Hematopoietic multipotent progenitor cell treated with erythropoietin and hydrocortisone succinate and interleukin-3 and kit ligand, for 6 days (in vitro differentiated cells): ENCODE measurements at regions not wholly inside any gene's neighbourhood (a gene's known extent, or its start where the extent isn't known, plus 50 kb on each side); places are given as distances from the start of the nearest gene placed in this dataset.
A peak's percentile ranks its signal among the peaks of the same experiment; 100 is the strongest.

Experiments
- DNase-seq: peaks from one replicate; pipeline ENCODE4 v3.0.0-alpha.2; 2015

- no peak for DNase-seq
Measured at GRCh38 chr1:216794586-216794985, 71.4 kb upstream of the ESRRG start.

DNA sequence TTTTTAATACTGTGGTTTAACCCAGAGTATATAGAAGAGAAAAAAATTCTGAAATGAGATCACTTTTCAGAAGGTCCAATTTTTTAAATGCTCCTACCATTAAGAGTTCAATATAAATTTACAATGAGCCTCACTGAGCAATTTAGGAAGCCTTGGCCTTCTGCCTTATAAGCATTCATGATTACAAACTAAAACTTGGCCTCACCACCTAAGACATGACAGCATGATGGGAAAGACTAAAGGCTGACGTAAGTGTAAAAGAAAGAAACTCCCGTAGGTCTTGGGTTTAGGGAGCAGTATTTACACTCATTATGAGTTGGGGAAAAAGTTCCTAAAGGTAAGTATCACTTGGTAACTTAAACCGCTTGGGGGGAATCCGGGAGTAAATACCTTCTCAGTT is 70.7 kb upstream of the ESRRG start:
- DNase-seq = no peak

- DNase-seq = no peak
Measured at GRCh38 chr1:216793303-216793702, 70.1 kb upstream of the ESRRG start.

- DNase-seq = no peak
Measured at GRCh38 chr1:216788671-216789070, 65.4 kb upstream of the ESRRG start.

DNA sequence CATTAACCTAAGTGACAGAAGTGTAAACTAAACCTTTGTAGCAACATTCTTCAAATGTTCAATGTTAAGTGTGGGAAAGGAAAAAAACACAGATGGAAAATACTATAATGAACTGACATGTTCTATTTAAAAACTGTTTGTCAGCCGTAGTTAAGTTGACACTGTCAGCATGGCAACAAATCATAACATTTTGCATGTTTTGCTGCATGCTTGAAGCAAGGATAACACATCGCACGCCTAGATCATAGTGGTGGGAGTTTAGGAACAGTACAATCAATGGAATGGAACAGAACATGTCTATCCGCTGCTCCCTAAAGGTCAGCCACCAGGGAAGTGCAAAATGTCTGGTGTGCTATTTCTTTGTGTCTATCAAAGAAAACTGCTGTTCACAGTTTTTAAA is 62.5 kb upstream of the ESRRG start:
- DNase-seq = no peak

- no peak for DNase-seq
Measured at GRCh38 chr1:216785221-216785620, 62.0 kb upstream of the ESRRG start.

DNA sequence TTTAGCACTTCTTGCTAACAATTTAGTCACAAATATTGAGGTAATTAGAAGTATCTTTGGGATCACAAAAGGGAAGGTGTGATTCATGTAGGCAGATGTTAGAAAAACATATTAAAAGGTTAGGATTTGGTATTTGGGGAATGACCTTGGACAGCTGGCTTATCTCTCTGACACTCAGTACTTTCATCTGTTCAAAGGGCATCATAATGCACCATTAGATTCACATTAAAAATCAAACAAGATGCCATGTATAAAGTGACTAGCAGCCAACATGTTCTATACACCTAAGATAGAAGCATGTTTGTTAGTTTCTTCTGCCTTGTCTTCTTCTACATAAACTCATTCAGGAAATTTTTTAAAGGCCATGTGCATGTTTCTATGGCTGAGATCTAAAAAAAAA is 56.5 kb upstream of the ESRRG start:
- no peak for DNase-seq

DNA sequence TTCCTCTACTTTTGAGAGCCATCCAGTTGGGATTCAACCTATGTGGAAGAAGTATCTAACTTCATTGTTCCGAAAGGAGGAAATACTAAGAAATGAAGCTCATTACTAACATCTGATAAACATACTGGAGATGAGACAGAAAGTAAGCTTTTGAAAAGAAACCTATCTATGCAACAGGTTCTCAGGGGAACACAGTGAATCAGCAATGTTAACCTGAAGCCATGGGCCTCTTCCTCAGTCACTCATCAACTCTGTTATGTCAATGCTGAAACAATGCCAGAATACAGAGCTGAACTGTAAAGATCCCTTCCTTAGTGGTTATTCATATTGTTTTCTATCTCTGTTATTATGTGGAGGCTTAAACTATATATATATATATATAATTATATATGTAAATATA is 55.5 kb upstream of the ESRRG start:
- peak; percentile 4 for DNase-seq

GRCh38 chr1:216777148-216777547 is 53.9 kb upstream of the ESRRG start:
- no peak for DNase-seq
